M059J (cell line): ENCODE measurements at regions not wholly inside any gene's neighbourhood (a gene's known extent, or its start where the extent isn't known, plus 50 kb on each side); places are given as distances from the start of the nearest gene placed in this dataset.

ENCODE experiments used
- DNase-seq: peaks from one replicate; pipeline ENCODE4 v3.0.0-alpha.2; 2012; ENCODE audit warnings: low read depth

- DNase-seq: no peak
These were observed 96.5 kb upstream of the VASH1 start for GRCh38 chr14:76664790-76665189.

GRCh38 chr14:76666746-76667145, 94.5 kb upstream of the VASH1 start:
- DNase-seq: no peak

- no peak for DNase-seq
These were observed 91.5 kb upstream of the VASH1 start for GRCh38 chr14:76669770-76670169.

- no peak for DNase-seq
These were observed 89.1 kb upstream of the VASH1 start for GRCh38 chr14:76672123-76672522.

GRCh38 chr14:76673261-76673660, 88.0 kb upstream of the VASH1 start:
- no peak for DNase-seq

- DNase-seq: no peak
These were observed 86.2 kb upstream of the VASH1 start for GRCh38 chr14:76675046-76675445.

- no peak for DNase-seq
These were observed 84.7 kb upstream of the VASH1 start for GRCh38 chr14:76676539-76676938.

GRCh38 chr14:76677534-76678145, 83.6 kb upstream of the VASH1 start:
- no peak for DNase-seq

GRCh38 chr14:76678244-76678800, 82.9 kb upstream of the VASH1 start:
- no peak for DNase-seq

- DNase-seq: no peak
These were observed 78.9 kb upstream of the VASH1 start for GRCh38 chr14:76682367-76682766.

GRCh38 chr14:76686646-76687045, 74.6 kb upstream of the VASH1 start:
- DNase-seq: no peak

- no peak for DNase-seq
These were observed 73.5 kb upstream of the VASH1 start for GRCh38 chr14:76687611-76688382.

- DNase-seq: no peak
These were observed 72.9 kb upstream of the VASH1 start for GRCh38 chr14:76688383-76688671.

GRCh38 chr14:76690502-76691105, 70.7 kb upstream of the VASH1 start:
- no peak for DNase-seq

- no peak for DNase-seq
These were observed 67.2 kb upstream of the VASH1 start for GRCh38 chr14:76694106-76694505.

- DNase-seq: no peak
These were observed 65.9 kb upstream of the VASH1 start for GRCh38 chr14:76695263-76695920.

- no peak for DNase-seq
These were observed 64.9 kb upstream of the VASH1 start for GRCh38 chr14:76696361-76696760.

- DNase-seq: no peak
These were observed 64.5 kb upstream of the VASH1 start for GRCh38 chr14:76696791-76697190.

GRCh38 chr14:76697246-76697905, 63.9 kb upstream of the VASH1 start:
- no peak for DNase-seq

- no peak for DNase-seq
These were observed 63.1 kb upstream of the VASH1 start for GRCh38 chr14:76698191-76698590.

GRCh38 chr14:76698631-76699030, 62.6 kb upstream of the VASH1 start:
- no peak for DNase-seq
